AG04449 (cell line): ENCODE measurements at regions not wholly inside any gene's neighbourhood (a gene's known extent, or its start where the extent isn't known, plus 50 kb on each side); places are given as distances from the start of the nearest gene placed in this dataset.
A peak's percentile ranks its signal among the peaks of the same experiment; 100 is the strongest.

Experiments used
- CTCF ChIA-PET: fragments of 350-600 bp; formaldehyde crosslinking; extraction: SDS; loops from one replicate; lab custom pipeline; 2021; ENCODE audit warnings: antibody characterized with exemption; lab: Yijun Ruan, JAX
- POLR2A ChIA-PET: fragments of 400-600, 350-600 bp; formaldehyde crosslinking; extraction: SDS; loops from one replicate; lab custom pipeline; 2020; ENCODE audit warnings: antibody characterized with exemption, inconsistent platforms; lab: Yijun Ruan, JAX
- DNase-seq: peaks from one replicate; pipeline ENCODE4 v3.0.0-alpha.2; 2010; ENCODE audit warnings: low read depth, low spot score
- H3K4me3 ChIP-seq: 2 replicates; pipeline ENCODE4 v1.5.1; 2011; ENCODE audit warnings: low read depth, mild to moderate bottlenecking, control low read depth, low read length
- TF ChIP-seq, protein P1 (sequence below): IDR thresholded peaks from one replicate; pipeline ENCODE4 v1.5.1; 2011; ENCODE audit warnings: mild to moderate bottlenecking, moderate library complexity, low read length, control low read depth, inconsistent platforms; ENCODE audit not compliant: insufficient read depth; ENCODE audit errors: missing control alignments

- DNase-seq: no peak
- CTCF ChIA-PET: interaction anchor here (0.7 to 1.2 kb wide), 4 partner anchors 32 to 61 kb away, joined by 3 read pairs; no protein-coding TSS in a partner anchor
- TF ChIP-seq, protein P1, sequence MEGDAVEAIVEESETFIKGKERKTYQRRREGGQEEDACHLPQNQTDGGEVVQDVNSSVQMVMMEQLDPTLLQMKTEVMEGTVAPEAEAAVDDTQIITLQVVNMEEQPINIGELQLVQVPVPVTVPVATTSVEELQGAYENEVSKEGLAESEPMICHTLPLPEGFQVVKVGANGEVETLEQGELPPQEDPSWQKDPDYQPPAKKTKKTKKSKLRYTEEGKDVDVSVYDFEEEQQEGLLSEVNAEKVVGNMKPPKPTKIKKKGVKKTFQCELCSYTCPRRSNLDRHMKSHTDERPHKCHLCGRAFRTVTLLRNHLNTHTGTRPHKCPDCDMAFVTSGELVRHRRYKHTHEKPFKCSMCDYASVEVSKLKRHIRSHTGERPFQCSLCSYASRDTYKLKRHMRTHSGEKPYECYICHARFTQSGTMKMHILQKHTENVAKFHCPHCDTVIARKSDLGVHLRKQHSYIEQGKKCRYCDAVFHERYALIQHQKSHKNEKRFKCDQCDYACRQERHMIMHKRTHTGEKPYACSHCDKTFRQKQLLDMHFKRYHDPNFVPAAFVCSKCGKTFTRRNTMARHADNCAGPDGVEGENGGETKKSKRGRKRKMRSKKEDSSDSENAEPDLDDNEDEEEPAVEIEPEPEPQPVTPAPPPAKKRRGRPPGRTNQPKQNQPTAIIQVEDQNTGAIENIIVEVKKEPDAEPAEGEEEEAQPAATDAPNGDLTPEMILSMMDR: no peak
- POLR2A ChIA-PET: interaction anchor here (0.7 kb wide), 1 partner anchor 58 kb away, joined by 3 read pairs; no protein-coding TSS in a partner anchor
- no peak overlapping the region for H3K4me3 ChIP-seq
These were observed 99.9 kb upstream of the IPO5 start for GRCh38 chr13:97853550-97853949.

DNA sequence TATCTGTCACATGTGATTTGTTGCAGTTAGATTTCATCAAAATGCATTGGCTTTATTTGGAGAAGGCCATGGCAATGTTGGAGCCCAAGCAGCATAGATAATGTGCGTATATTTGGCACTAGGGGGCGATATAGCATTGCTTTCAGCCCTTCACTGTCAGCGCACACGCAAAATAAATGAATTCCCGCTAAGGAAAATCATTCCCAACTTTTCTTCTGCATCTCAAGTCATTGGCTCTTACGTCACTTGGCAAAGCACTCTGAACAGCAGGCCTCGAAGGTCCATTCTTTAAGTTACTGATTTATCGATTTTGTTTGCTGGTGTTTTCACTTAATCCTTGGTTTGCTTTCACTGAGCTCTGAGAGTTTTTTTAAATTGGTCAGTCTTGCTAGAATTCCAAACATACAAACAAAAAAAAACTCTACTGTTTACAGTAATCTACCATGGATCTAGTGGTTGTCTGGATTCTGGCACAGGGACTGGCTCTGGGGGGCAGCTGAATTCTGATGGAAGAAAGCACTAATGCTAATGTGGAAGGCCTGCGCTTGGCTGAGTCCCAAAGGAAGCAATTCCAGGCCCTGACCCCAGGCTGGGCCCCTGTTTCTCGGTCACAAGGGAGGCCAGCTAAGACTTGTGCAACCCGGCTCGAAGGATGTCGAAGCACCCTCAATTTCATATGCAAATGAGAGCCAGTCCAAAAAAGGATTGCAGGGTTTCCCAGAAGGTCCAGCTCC is 97.7 kb upstream of the IPO5 start:
- CTCF ChIA-PET: interaction anchor here (0.6 to 3.6 kb wide), 49 partner anchors 9 to 987 kb away, joined by 3 to 34 read pairs (median 5); no protein-coding TSS in a partner anchor

GRCh38 chr13:97856304-97856675 is 97.2 kb upstream of the IPO5 start:
- TF ChIP-seq, protein P1: no peak
- no peak overlapping the region for H3K4me3 ChIP-seq
- ChIA-PET POLR2A (interaction anchor here (0.9 kb wide), 1 partner anchor 139 kb away, joined by 3 read pairs; no protein-coding TSS in a partner anchor), CTCF (interaction anchor here (0.6 to 3.6 kb wide), 49 partner anchors 10 to 987 kb away, joined by 3 to 34 read pairs (median 5); no protein-coding TSS in a partner anchor)
- DNase-seq: no peak

More for the DNA sequence above, 97.7 kb upstream of the IPO5 start:
- TF ChIP-seq, protein P1: peak; percentile 72
- DNase-seq: peak; percentile 45
- no peak overlapping the region for H3K4me3 ChIP-seq
- POLR2A ChIA-PET: interaction anchor here (0.9 kb wide), 1 partner anchor 139 kb away, joined by 3 read pairs; no protein-coding TSS in a partner anchor

GRCh38 chr13:97858161-97858560 is 95.3 kb upstream of the IPO5 start:
- H3K4me3 ChIP-seq: no peak overlapping the region
- TF ChIP-seq, protein P1: no peak
- CTCF ChIA-PET: interaction anchor here (0.5 to 3.6 kb wide), 9 partner anchors 8 to 169 kb away, joined by 3 to 34 read pairs (median 10); no protein-coding TSS in a partner anchor
- DNase-seq: no peak
- POLR2A ChIA-PET: no interaction called here

GRCh38 chr13:97866346-97866745 is 87.1 kb upstream of the IPO5 start:
- H3K4me3 ChIP-seq: no peak overlapping the region
- POLR2A ChIA-PET: no interaction called here
- no peak for DNase-seq
- CTCF ChIA-PET: interaction anchor here (1.1 kb wide), 1 partner anchor 10 kb away, joined by 5 read pairs; no protein-coding TSS in a partner anchor
- TF ChIP-seq, protein P1: no peak

DNA sequence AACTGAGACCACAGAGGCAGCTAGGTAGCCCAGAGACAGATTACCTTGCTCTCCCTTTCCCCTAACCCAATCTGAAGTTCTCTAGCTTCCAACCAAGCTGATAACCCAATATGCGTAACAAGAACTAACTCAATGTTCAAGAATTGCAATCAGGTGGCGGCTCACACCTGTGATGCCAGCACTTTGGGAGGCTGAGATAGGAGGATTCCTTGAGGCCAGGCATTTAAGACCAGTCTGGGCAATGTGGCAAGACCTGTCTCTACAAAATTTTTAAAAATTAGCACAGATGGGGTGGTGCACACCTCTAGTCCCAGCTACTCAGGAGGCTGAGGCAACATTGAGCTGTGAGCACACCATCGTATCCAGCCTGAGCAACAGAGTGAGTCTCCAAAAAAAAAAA is 86.7 kb upstream of the IPO5 start:
- POLR2A ChIA-PET: no interaction called here

More for the DNA sequence above, 86.7 kb upstream of the IPO5 start:
- DNase-seq: no peak
- TF ChIP-seq, protein P1: no peak
- no peak overlapping the region for H3K4me3 ChIP-seq
- CTCF ChIA-PET: interaction anchor here (1.1 kb wide), 1 partner anchor 10 kb away, joined by 5 read pairs; no protein-coding TSS in a partner anchor
